ENCODE measurements at regions not wholly inside any gene's neighbourhood (a gene's known extent, or its start where the extent isn't known, plus 50 kb on each side); places are given as distances from the start of the nearest gene placed in this dataset.

DNA sequence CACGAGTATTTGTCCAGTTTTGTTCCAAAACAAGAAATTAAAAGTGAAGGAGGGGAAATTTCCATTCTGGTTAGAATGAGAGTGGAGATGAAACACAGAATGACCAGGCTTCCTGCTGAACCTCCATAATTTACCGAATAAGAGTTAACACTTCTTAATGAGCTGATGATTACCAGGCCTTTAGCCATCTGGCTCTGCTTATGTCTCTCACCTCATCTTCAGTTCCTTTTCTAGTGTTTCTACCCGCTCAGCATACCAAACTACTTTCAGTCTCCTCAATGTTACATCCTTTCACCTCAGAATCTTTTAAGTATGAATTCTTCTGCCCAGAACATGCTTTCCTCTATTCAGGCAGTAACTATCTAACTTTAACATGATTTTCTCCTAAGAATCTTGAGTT is 209.0 kb upstream of the RSPO3 start:
- TF ChIP-seq, protein P1, sequence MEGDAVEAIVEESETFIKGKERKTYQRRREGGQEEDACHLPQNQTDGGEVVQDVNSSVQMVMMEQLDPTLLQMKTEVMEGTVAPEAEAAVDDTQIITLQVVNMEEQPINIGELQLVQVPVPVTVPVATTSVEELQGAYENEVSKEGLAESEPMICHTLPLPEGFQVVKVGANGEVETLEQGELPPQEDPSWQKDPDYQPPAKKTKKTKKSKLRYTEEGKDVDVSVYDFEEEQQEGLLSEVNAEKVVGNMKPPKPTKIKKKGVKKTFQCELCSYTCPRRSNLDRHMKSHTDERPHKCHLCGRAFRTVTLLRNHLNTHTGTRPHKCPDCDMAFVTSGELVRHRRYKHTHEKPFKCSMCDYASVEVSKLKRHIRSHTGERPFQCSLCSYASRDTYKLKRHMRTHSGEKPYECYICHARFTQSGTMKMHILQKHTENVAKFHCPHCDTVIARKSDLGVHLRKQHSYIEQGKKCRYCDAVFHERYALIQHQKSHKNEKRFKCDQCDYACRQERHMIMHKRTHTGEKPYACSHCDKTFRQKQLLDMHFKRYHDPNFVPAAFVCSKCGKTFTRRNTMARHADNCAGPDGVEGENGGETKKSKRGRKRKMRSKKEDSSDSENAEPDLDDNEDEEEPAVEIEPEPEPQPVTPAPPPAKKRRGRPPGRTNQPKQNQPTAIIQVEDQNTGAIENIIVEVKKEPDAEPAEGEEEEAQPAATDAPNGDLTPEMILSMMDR (conservative IDR thresholded peaks at IDR 0.05 in 1 of 2, IDR thresholded peaks at IDR 0.05 in 1 of 2; ENCODE audit: extremely low read depth in 1 of 2, insufficient read depth in 1 of 2, low read depth in 1 of 2, low read length in 2 of 2), result no peak
- TF ChIP-seq EZH2 (IDR thresholded peaks at IDR 0.05; ENCODE audit: borderline replicate concordance, low read length), result no peak

Data from mammary epithelial cell (primary cell).